ENCODE measurements at regions not wholly inside any gene's neighbourhood (a gene's known extent, or its start where the extent isn't known, plus 50 kb on each side); places are given as distances from the start of the nearest gene placed in this dataset.

DNA sequence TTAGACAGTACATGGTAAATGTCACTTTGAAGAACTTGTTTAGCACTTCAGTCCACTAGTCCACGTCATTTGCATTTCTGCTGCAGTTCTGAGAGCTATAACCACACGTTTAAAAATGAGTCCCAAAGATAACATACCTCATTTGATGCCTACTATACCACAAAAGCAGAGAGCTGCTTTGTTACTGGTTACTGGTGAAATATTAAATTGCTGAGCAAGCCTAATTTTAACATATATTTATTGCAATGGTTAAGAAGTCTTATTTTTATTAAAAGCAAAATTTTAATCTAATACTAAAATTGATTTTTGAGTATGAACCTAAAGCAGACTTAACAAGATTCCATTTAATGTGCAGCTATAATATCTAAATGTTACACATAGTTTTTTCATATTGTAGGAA is 1949.7 kb upstream of the PRR20A start:
- H3K4me1 ChIP-seq (ENCODE audit: control insufficient read depth, insufficient read depth, low read length): no peaks in the 10 kb centered on the region
- DNase-seq (ENCODE audit: low read depth in 4 of 6, low spot score in 6 of 6): no peak
- H3K4me3 ChIP-seq (ENCODE audit: low read depth, low read length): no peak overlapping the region
- H3K9me3 ChIP-seq (ENCODE audit: control insufficient read depth, insufficient read depth, low read length): no peaks in the 10 kb centered on the region
- H3K27ac ChIP-seq (ENCODE audit: low read depth, low read length): no peak overlapping the region
- no peaks in the 10 kb centered on the region for H3K27me3 ChIP-seq (ENCODE audit: control insufficient read depth, insufficient read depth, low read length)
- H3K36me3 ChIP-seq (ENCODE audit: control insufficient read depth, insufficient read depth, low read length): no peaks in the 10 kb centered on the region
- WGBS (ENCODE audit: insufficient coverage): no CpG with 5 or more reads among the region's 2 CpGs

DNA sequence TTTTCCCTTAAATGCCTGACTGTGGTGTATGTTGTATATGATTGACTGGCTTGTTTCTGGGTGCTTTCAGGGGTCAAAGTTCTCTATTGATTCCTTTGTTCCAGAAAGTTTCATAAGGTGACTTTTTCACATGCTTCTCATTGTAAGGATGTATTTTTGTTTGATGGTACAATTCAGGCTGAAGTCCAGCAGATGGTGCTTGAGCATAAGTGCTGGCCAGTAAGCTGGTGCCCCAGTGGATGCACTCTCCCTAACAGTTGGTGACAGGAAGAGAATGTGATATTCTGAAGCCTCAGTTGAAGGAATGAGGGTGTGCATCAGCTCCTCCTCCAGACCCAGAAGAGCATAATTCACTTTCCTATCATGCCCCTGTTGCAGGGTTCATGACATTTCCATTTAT is 1941.6 kb upstream of the PRR20A start:
- H3K36me3 ChIP-seq (ENCODE audit: control insufficient read depth, insufficient read depth, low read length): no peaks in the 10 kb centered on the region
- no peaks in the 10 kb centered on the region for H3K4me1 ChIP-seq (ENCODE audit: control insufficient read depth, insufficient read depth, low read length)
- H3K27me3 ChIP-seq (ENCODE audit: control insufficient read depth, insufficient read depth, low read length): no peaks in the 10 kb centered on the region
- H3K4me3 ChIP-seq (ENCODE audit: low read depth, low read length): no peak overlapping the region
- no peaks in the 10 kb centered on the region for H3K9me3 ChIP-seq (ENCODE audit: control insufficient read depth, insufficient read depth, low read length)
- no peak overlapping the region for H3K27ac ChIP-seq (ENCODE audit: low read depth, low read length)
- DNase-seq (ENCODE audit: low read depth in 4 of 6, low spot score in 6 of 6): peak in 2 of 6 donors; percentile 1 to 10

DNA sequence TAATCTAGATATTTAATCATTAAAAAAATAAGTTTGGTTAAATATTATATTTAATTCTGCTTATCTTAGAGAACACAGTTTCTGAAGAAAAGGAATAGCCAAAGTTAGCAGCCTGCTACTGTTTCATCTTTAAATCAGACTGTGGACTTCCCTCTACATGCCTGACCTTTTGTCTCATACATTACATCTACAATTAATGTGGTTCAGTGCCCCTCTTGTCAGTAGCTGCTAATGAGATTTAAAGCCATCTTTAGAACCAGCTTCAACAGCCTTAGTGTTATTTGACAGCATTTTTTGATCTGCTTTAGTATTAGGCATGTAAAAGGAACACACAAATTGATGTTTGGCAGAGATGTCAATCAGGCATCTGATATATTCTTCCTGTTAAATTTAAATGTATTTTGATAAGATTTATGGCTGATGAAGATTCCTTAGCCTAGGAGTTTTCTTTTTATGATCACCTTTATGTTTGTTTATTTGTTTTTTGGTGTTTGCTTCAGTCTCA is 1925.8 kb upstream of the PRR20A start:
- no peaks in the 10 kb centered on the region for H3K9me3 ChIP-seq (ENCODE audit: control insufficient read depth, insufficient read depth, low read length)
- no peaks in the 10 kb centered on the region for H3K36me3 ChIP-seq (ENCODE audit: control insufficient read depth, insufficient read depth, low read length)
- no peak overlapping the region for H3K4me3 ChIP-seq (ENCODE audit: low read depth, low read length)
- H3K27me3 ChIP-seq (ENCODE audit: control insufficient read depth, insufficient read depth, low read length): no peaks in the 10 kb centered on the region
- H3K4me1 ChIP-seq (ENCODE audit: control insufficient read depth, insufficient read depth, low read length): no peaks in the 10 kb centered on the region
- no peak overlapping the region for H3K27ac ChIP-seq (ENCODE audit: low read depth, low read length)
- peak in 1 of 6 donors; percentile 5 for DNase-seq (ENCODE audit: low read depth in 4 of 6, low spot score in 6 of 6)

DNA sequence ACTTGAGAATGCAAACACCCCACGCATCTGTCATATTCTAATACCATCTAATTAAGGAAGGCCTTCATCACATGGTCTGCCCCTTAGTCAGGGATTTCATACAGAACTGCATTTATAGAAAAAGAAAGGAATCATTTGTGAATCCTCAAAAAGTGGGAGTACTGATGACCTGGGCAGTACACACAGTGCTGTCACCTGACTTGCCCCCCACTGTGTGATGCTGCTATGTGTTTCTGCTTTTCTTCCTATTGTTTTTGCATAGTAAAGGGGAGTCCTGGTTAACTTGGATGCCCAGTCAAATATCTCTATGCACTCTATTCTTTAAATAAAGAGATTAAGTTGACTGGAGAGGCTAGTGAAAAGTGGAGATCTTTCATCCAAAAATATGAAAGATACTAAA is 1921.2 kb upstream of the PRR20A start:
- Histone ChIP-seq H3K9me3 (ENCODE audit: control insufficient read depth, insufficient read depth, low read length) (no peaks in the 10 kb centered on the region), H3K4me3 (ENCODE audit: low read depth, low read length) (no peak overlapping the region), H3K36me3 (ENCODE audit: control insufficient read depth, insufficient read depth, low read length) (no peaks in the 10 kb centered on the region), H3K4me1 (ENCODE audit: control insufficient read depth, insufficient read depth, low read length) (no peaks in the 10 kb centered on the region), H3K27ac (ENCODE audit: low read depth, low read length) (no peak overlapping the region), H3K27me3 (ENCODE audit: control insufficient read depth, insufficient read depth, low read length) (no peaks in the 10 kb centered on the region)
- DNase-seq (ENCODE audit: low read depth in 4 of 6, low spot score in 6 of 6): no peak
- no CpG with 5 or more reads among the region's 1 CpG for WGBS (ENCODE audit: insufficient coverage)

DNA sequence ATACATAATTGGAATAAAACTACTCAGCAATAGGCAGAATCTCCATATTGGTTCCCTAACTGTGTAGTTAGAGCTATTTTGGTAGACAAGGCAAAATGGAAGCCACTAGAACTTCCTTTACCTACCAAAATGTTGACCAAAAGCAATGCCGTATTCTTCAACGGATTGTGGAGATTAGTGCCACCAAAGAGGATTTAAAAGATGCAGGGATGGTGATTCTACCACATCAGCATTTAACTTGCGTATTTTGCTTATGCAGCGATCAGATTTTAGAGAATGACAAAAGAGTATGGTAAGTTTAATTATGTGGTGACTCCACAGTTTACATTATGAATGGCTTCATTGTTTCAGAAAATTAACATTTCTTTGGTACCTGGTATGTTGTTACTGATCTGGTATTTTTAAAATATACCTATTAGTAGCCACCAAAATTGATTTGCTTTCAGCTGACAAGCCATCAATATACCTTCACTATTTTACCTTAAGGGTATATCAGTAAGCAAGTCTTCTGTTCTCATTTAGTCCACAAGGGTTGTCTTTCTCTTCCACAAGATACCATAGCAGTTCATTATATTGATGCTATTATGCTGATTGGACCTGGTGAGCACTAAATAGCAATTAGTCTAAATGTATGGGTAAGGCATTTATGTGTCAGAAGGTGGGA is 1910.7 kb upstream of the PRR20A start:
- Histone ChIP-seq H3K27me3 (ENCODE audit: control insufficient read depth, insufficient read depth, low read length) (no peaks in the 10 kb centered on the region), H3K9me3 (ENCODE audit: control insufficient read depth, insufficient read depth, low read length) (no peaks in the 10 kb centered on the region), H3K27ac (ENCODE audit: low read depth, low read length) (no peak overlapping the region), H3K4me1 (ENCODE audit: control insufficient read depth, insufficient read depth, low read length) (no peaks in the 10 kb centered on the region), H3K36me3 (ENCODE audit: control insufficient read depth, insufficient read depth, low read length) (no peaks in the 10 kb centered on the region), H3K4me3 (ENCODE audit: low read depth, low read length) (no peak overlapping the region)
- 100% methylated on average over 1 of the region's 4 CpGs for WGBS (ENCODE audit: insufficient coverage)
- no peak for DNase-seq (ENCODE audit: low read depth in 4 of 6, low spot score in 6 of 6)

DNA sequence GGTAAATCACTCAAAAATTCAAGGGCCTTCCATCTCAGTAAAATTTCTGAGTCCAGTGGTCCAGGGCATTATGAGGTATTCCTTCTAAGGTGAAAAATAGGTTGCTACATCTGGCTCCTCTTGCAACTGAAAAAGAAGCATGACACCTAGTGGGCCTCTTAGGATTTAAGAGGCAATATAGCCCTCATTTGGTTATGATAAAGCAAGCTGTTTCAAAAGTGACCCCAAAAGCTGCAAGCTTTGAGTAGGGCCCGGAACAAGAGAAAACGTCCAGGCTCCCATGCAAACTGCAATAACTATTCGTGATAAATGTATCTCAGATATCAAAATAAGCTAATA is 1910.2 kb upstream of the PRR20A start:
- no peak for DNase-seq (ENCODE audit: low read depth in 4 of 6, low spot score in 6 of 6)
- Histone ChIP-seq H3K36me3 (ENCODE audit: control insufficient read depth, insufficient read depth, low read length) (no peaks in the 10 kb centered on the region), H3K4me1 (ENCODE audit: control insufficient read depth, insufficient read depth, low read length) (no peaks in the 10 kb centered on the region), H3K9me3 (ENCODE audit: control insufficient read depth, insufficient read depth, low read length) (no peaks in the 10 kb centered on the region), H3K27ac (ENCODE audit: low read depth, low read length) (no peak overlapping the region), H3K27me3 (ENCODE audit: control insufficient read depth, insufficient read depth, low read length) (no peaks in the 10 kb centered on the region), H3K4me3 (ENCODE audit: low read depth, low read length) (no peak overlapping the region)
- WGBS (ENCODE audit: insufficient coverage): no CpG with 5 or more reads among the region's 3 CpGs

DNA sequence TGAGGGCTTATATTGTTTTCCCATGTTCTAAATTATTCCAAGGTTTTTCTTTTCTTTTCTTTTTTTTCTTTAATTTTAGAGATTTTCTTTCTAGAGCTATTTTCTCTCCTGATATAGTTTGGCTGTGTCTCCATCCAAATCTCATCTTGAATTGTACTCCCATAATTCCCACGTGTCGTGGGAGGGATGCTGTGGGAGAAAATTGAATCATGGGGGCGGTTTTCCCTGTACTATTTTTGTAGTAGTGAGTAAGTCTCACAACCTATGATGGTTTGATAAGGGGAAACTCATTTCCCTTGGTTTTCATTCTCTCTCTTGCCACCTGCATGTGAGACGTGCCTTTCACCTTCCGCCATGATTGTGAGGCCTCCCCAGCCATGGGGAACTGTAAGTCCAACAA is 1906.4 kb upstream of the PRR20A start:
- WGBS (ENCODE audit: insufficient coverage): no CpG with 5 or more reads among the region's 5 CpGs
- Histone ChIP-seq H3K4me3 (ENCODE audit: low read depth, low read length) (no peak overlapping the region), H3K27me3 (ENCODE audit: control insufficient read depth, insufficient read depth, low read length) (no peaks in the 10 kb centered on the region), H3K9me3 (ENCODE audit: control insufficient read depth, insufficient read depth, low read length) (no peaks in the 10 kb centered on the region), H3K36me3 (ENCODE audit: control insufficient read depth, insufficient read depth, low read length) (no peaks in the 10 kb centered on the region), H3K4me1 (ENCODE audit: control insufficient read depth, insufficient read depth, low read length) (no peaks in the 10 kb centered on the region), H3K27ac (ENCODE audit: low read depth, low read length) (no peak overlapping the region)
- no peak for DNase-seq (ENCODE audit: low read depth in 4 of 6, low spot score in 6 of 6)

DNA sequence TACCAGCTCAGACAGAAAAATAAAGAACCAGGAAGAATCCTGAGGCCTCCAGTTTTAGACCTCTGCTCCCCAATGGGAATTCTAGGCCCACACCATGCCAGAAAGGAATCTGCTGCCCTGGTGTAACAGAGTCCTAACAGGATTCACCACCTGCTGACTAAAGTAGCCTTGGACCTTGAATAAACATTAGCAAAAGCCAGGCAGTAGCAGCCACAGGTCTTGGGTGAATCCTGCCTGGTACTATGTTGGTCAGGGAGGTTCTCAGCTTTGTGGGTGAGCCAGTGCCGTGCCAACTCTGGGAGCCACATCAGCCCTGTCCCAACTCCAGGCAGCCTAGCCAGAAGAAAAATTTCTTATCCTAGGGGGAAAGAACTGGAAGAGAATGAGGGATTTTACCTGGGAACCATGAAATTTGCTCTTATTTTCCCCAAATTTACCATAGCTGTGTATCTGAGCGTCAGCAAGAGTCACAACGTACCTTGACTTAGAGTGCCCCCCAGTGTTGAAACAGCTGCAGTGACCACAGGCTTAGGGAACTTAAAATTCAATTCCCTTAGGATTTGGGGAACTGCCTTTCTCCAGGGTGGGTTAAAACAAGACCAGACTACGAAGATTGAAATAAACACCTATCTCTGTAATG is 1895.6 kb upstream of the PRR20A start:
- Histone ChIP-seq H3K27ac (ENCODE audit: low read depth, low read length) (no peak overlapping the region), H3K9me3 (ENCODE audit: control insufficient read depth, insufficient read depth, low read length) (no peaks in the 10 kb centered on the region), H3K36me3 (ENCODE audit: control insufficient read depth, insufficient read depth, low read length) (no peaks in the 10 kb centered on the region), H3K4me1 (ENCODE audit: control insufficient read depth, insufficient read depth, low read length) (no peaks in the 10 kb centered on the region), H3K27me3 (ENCODE audit: control insufficient read depth, insufficient read depth, low read length) (no peaks in the 10 kb centered on the region), H3K4me3 (ENCODE audit: low read depth, low read length) (no peak overlapping the region)
- DNase-seq (ENCODE audit: low read depth in 4 of 6, low spot score in 6 of 6): peak in 1 of 6 donors; percentile 4
- WGBS (ENCODE audit: insufficient coverage): 54% methylated on average over 2 of the region's 4 CpGs

DNA sequence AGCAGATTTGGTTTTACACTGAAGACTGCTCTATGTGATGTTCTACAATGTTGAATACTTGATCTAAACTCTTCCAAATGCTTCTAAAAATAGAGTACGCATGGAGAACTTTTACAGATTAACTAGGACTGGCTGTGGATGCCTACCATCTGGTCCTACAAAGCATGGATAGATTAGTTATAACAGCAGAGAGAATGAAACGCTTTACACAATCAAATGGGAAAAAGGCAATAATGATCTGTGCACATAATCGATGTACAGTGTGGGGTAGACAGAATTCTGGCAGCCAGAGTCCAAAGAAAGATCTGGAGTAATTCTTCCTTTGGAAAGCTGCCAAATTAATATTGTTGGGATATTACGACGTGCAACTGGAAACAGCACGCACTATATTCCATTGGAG is 1885.5 kb upstream of the PRR20A start:
- Histone ChIP-seq H3K4me1 (ENCODE audit: control insufficient read depth, insufficient read depth, low read length) (no peaks in the 10 kb centered on the region), H3K27me3 (ENCODE audit: control insufficient read depth, insufficient read depth, low read length) (no peaks in the 10 kb centered on the region), H3K27ac (ENCODE audit: low read depth, low read length) (no peak overlapping the region), H3K36me3 (ENCODE audit: control insufficient read depth, insufficient read depth, low read length) (no peaks in the 10 kb centered on the region), H3K9me3 (ENCODE audit: control insufficient read depth, insufficient read depth, low read length) (no peaks in the 10 kb centered on the region), H3K4me3 (ENCODE audit: low read depth, low read length) (no peak overlapping the region)
- peak in 2 of 6 donors; percentile 11 to 63 for DNase-seq (ENCODE audit: low read depth in 4 of 6, low spot score in 6 of 6)
- 71% methylated on average over 2 of the region's 6 CpGs for WGBS (ENCODE audit: insufficient coverage)

DNA sequence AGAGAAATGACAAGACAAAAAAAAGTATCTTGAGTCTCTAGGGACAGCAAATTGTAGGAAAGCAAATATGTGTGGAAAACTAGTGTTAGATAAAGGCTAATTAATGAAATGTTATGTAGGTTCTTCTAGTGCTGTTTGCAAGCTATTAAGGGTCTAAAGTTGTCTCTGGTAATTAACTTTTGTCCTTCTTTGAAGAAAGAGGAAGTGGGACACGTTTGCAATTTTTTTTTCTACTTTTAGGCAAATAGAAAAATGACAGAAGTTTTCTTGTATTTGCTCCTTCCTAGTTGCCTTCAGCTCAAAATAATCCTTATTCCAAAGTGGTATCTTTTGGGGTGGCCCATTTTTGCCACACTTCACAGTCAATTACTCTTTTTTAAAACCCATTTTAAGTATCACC is 1877.7 kb upstream of the PRR20A start:
- H3K27ac ChIP-seq (ENCODE audit: low read depth, low read length): no peak overlapping the region
- H3K9me3 ChIP-seq (ENCODE audit: control insufficient read depth, insufficient read depth, low read length): no peaks in the 10 kb centered on the region
- WGBS (ENCODE audit: insufficient coverage): no CpG with 5 or more reads among the region's 1 CpG
- no peak for DNase-seq (ENCODE audit: low read depth in 4 of 6, low spot score in 6 of 6)
- H3K4me3 ChIP-seq (ENCODE audit: low read depth, low read length): no peak overlapping the region
- no peaks in the 10 kb centered on the region for H3K4me1 ChIP-seq (ENCODE audit: control insufficient read depth, insufficient read depth, low read length)
- no peaks in the 10 kb centered on the region for H3K27me3 ChIP-seq (ENCODE audit: control insufficient read depth, insufficient read depth, low read length)
- H3K36me3 ChIP-seq (ENCODE audit: control insufficient read depth, insufficient read depth, low read length): no peaks in the 10 kb centered on the region
